IMR-90 (cell line): ENCODE measurements at regions not wholly inside any gene's neighbourhood (a gene's known extent, or its start where the extent isn't known, plus 50 kb on each side); places are given as distances from the start of the nearest gene placed in this dataset.

Source experiments
- ATAC-seq: fragments of 200-7000 bp; cut with Tn5 transposase; 2 replicates; pipeline ENCODE4 v1.9.1; 2020; ENCODE audit warnings: low read depth, mild to moderate bottlenecking, moderate library complexity
- BruUV-seq: library from RNA; stranded (reverse); fragments of 400-500 nt; replicated peaks from 2 replicates; lab custom pipeline; 2021; lab: Mats Ljungman, UMichigan
- CTCF ChIA-PET: fragments of 300-600 bp; formaldehyde crosslinking; extraction: SDS; loops from one replicate; lab custom pipeline; 2021; ENCODE audit warnings: antibody characterized with exemption; lab: Yijun Ruan, JAX
- POLR2A ChIA-PET: fragments of 300-600 bp; sonication (Branson Sonifier 250); formaldehyde crosslinking; loops from one replicate; lab custom pipeline; 2022; ENCODE audit warnings: antibody characterized with exemption; ENCODE audit not compliant: unreplicated experiment; lab: Charles Lee
- DNase-seq: peaks from one replicate; pipeline ENCODE4 v3.0.0; 2013
- H2AFZ ChIP-seq: replicated peaks from 2 replicates; pipeline ENCODE3; 2013; ENCODE audit warnings: low read length, mild to moderate bottlenecking; ENCODE audit not compliant: poor library complexity
- H2AK5ac ChIP-seq: 2 replicates; pipeline ENCODE4 v1.6.1; 2013; ENCODE audit warnings: low read depth, low read length, inconsistent platforms
- H2AK9ac ChIP-seq: replicated peaks from 2 replicates; pipeline ENCODE3; 2013; ENCODE audit warnings: mild to moderate bottlenecking, low read depth, low read length, moderate library complexity; ENCODE audit not compliant: poor library complexity
- H2BK120ac ChIP-seq: 2 replicates; pipeline ENCODE4 v1.6.1; 2013; ENCODE audit warnings: low read depth, low read length, inconsistent platforms
- H2BK15ac ChIP-seq: 3 replicates; pipeline ENCODE4 v1.6.1; 2013; ENCODE audit warnings: low read depth, low read length, inconsistent platforms
- H2BK20ac ChIP-seq: 2 replicates; pipeline ENCODE4 v1.6.1; 2013; ENCODE audit warnings: low read depth, mild to moderate bottlenecking, inconsistent platforms, low read length, moderate library complexity
- H2BK5ac ChIP-seq: 2 replicates; pipeline ENCODE4 v1.6.1; 2013; ENCODE audit warnings: mild to moderate bottlenecking, low read depth, low read length, inconsistent platforms; ENCODE audit not compliant: poor library complexity, severe bottlenecking
- H3K14ac ChIP-seq: replicated peaks from 2 replicates; pipeline ENCODE4 v1.6.1; 2013; ENCODE audit warnings: low read depth, low read length, inconsistent platforms
- H3K18ac ChIP-seq: 2 replicates; pipeline ENCODE4 v1.6.1; 2013; ENCODE audit warnings: low read depth, low read length, control low read depth
- H3K23ac ChIP-seq: 2 replicates; pipeline ENCODE4 v1.6.1; 2013; ENCODE audit warnings: low read depth, low read length, inconsistent platforms
- H3K27ac ChIP-seq: 2 replicates; pipeline ENCODE4 v1.5.1; 2013; ENCODE audit warnings: mild to moderate bottlenecking, control low read depth, low read length; ENCODE audit not compliant: insufficient read depth
- H3K27me3 ChIP-seq: 2 replicates; pipeline ENCODE4 v1.6.1; 2013; ENCODE audit warnings: low read length; ENCODE audit not compliant: control insufficient read depth, insufficient read depth
- H3K36me3 ChIP-seq: 2 replicates; pipeline ENCODE4 v1.6.1; 2013; ENCODE audit warnings: low read length, mixed read lengths; ENCODE audit not compliant: control insufficient read depth, insufficient read depth
- H3K4ac ChIP-seq: 2 replicates; pipeline ENCODE4 v1.6.1; 2013; ENCODE audit warnings: low read depth, low read length, inconsistent platforms
- H3K4me1 ChIP-seq: 2 replicates; pipeline ENCODE4 v1.6.1; 2013; ENCODE audit warnings: low read length, mixed read lengths; ENCODE audit not compliant: control insufficient read depth, insufficient read depth
- H3K4me2 ChIP-seq: 2 replicates; pipeline ENCODE4 v1.6.1; 2013; ENCODE audit warnings: low read depth, mild to moderate bottlenecking, control low read depth, low read length, moderate library complexity
- H3K4me3 ChIP-seq: 2 replicates; pipeline ENCODE4 v1.5.1; 2013; ENCODE audit warnings: low read depth, mild to moderate bottlenecking, control low read depth, low read length, moderate library complexity; ENCODE audit not compliant: insufficient read depth
- H3K56ac ChIP-seq: 2 replicates; pipeline ENCODE4 v1.6.1; 2013; ENCODE audit warnings: low read length, inconsistent platforms; ENCODE audit not compliant: insufficient read depth; ENCODE audit errors: extremely low read depth
- H3K79me1 ChIP-seq, 2 experiments: 2 replicates each; pipeline ENCODE4 v1.6.1; 2013; ENCODE audit warnings: low read length in 2 of 2, inconsistent platforms in 1 of 2, low read depth in 1 of 2
- H3K9ac ChIP-seq: 2 replicates; pipeline ENCODE4 v1.6.1; 2013; ENCODE audit warnings: low read depth, low read length, control low read depth
- H3K9me1 ChIP-seq: 2 replicates; pipeline ENCODE4 v1.6.1; 2013; ENCODE audit warnings: low read length, inconsistent platforms; ENCODE audit not compliant: insufficient read depth
- H3K9me3 ChIP-seq: 2 replicates; pipeline ENCODE4 v1.6.1; 2013; ENCODE audit warnings: low read length; ENCODE audit not compliant: control insufficient read depth, insufficient read depth
- H4K20me1 ChIP-seq: 2 replicates; pipeline ENCODE4 v1.6.1; 2013; ENCODE audit warnings: low read length, inconsistent platforms; ENCODE audit not compliant: insufficient read depth
- H4K5ac ChIP-seq: 2 replicates; pipeline ENCODE4 v1.6.1; 2013; ENCODE audit warnings: mild to moderate bottlenecking, low read depth, low read length, control low read depth
- H4K8ac ChIP-seq, 2 experiments: 2 replicates each; pipeline ENCODE4 v1.6.1; 2013; ENCODE audit warnings: low read depth in 2 of 2, low read length in 2 of 2, control low read depth in 1 of 2, inconsistent platforms in 1 of 2
- H4K91ac ChIP-seq: 2 replicates; pipeline ENCODE4 v1.6.1; 2013; ENCODE audit warnings: low read depth, low read length, inconsistent platforms; ENCODE audit not compliant: insufficient read depth
- BHLHE40 ChIP-seq: fragments of 150-350 bp; IDR thresholded peaks from 2 replicates; pipeline ENCODE4 v1.6.1; 2016; ENCODE audit warnings: mild to moderate bottlenecking, low read depth, low read length
- CEBPB ChIP-seq: IDR thresholded peaks from 2 replicates; pipeline ENCODE4 v1.6.1; 2012; ENCODE audit warnings: low read depth, low read length, improper control_type of control experiment
- CHD1 ChIP-seq: IDR thresholded peaks from 2 replicates; pipeline ENCODE4 v1.6.1; 2012; ENCODE audit warnings: low read depth, low read length, improper control_type of control experiment
- ELK1 ChIP-seq: fragments of 150-350 bp; IDR thresholded peaks from 2 replicates; pipeline ENCODE4 v1.6.1; 2016; ENCODE audit warnings: low read depth, mild to moderate bottlenecking, low read length, moderate library complexity, borderline replicate concordance
- FOS ChIP-seq: fragments of 150-350 bp; IDR thresholded peaks from 2 replicates; pipeline ENCODE4 v1.6.1; 2016; ENCODE audit warnings: low read depth, low read length
- MAFK ChIP-seq: IDR thresholded peaks from 2 replicates; pipeline ENCODE4 v1.6.1; 2012; ENCODE audit warnings: low read depth, low read length, improper control_type of control experiment
- MXI1 ChIP-seq: IDR thresholded peaks from 2 replicates; pipeline ENCODE4 v1.6.1; 2012; ENCODE audit warnings: low read depth, mild to moderate bottlenecking, low read length, moderate library complexity, borderline replicate concordance
- NFE2L2 ChIP-seq: fragments of 150-350 bp; IDR thresholded peaks from 2 replicates; pipeline ENCODE4 v1.6.1; 2016; ENCODE audit warnings: low read depth, mild to moderate bottlenecking, low read length
- RAD21 ChIP-seq: IDR thresholded peaks from 2 replicates; pipeline ENCODE4 v1.6.1; 2012; ENCODE audit warnings: low read length, improper control_type of control experiment
- RCOR1 ChIP-seq: IDR thresholded peaks from 2 replicates; pipeline ENCODE4 v1.6.1; 2012; ENCODE audit warnings: mild to moderate bottlenecking, low read length, improper control_type of control experiment; ENCODE audit not compliant: insufficient replicate concordance
- RFX5 ChIP-seq: IDR thresholded peaks from 2 replicates; pipeline ENCODE4 v1.8.0; 2012; ENCODE audit warnings: low read depth, mild to moderate bottlenecking, low read length, moderate library complexity
- WGBS, 2 experiments: methylation state at CpG; one replicate each; pipeline versions ENCODE4 v1.1.5 to v1.1.7; 2013; ENCODE audit warnings: missing lambda C conversion rate in 2 of 2; ENCODE audit not compliant: insufficient read length in 1 of 2; ENCODE audit errors: extremely low coverage in 2 of 2; 5-methylcytosine and 5-hydroxymethylcytosine counted together
- dilution Hi-C: fragments of 300-500 bp; cut with HindIII; formaldehyde crosslinking; loops from one replicate; pipeline ENCODE4 v1.14.3; 2018; ENCODE audit warnings: low sequenced_read_pairs; ENCODE audit not compliant: unreplicated experiment
- in situ Hi-C: fragments of 300-500 bp; cut with MboI; formaldehyde crosslinking; loops from 3 replicates; pipeline ENCODE4 v1.14.3; 2019; ENCODE audit warnings: low sequenced_read_pairs, inconsistent platforms, mixed read lengths
- intact Hi-C: fragments of 100-400 bp; cut with micrococcal nuclease; formaldehyde crosslinking; loops from 2 replicates; pipeline ENCODE4 v1.10.0; 2022

DNA sequence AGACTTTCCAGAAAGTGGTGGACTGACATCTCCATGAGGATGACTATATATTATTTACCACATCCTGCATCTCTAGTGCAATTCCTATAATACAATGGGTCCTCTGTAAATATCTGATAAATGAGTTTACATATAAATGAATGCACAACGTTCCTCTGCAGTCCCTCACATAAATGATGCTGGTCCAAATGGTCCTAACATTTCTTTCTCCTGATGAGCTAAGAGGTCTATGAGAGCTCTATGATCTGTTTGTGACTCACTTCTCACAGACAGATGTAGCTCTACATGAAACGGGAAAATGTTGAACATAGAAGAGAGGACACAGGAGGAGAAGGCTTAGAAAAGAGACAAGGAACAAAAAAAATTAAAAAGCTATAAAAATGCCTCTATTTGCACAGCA, 201.2 kb upstream of the PIK3C3 start:
- Histone ChIP-seq H2AFZ (no peak overlapping the region), H2AK5ac (no peak overlapping the region), H3K4me3 (no peak overlapping the region), H3K27me3 (no peaks in the 10 kb centered on the region), H3K4ac (no peak overlapping the region), H3K36me3 (no peaks in the 10 kb centered on the region), H2BK15ac (no peak overlapping the region), H2BK5ac (no peak overlapping the region), H3K79me1 (no peaks in the 10 kb centered on the region), H3K9me3 (no peaks in the 10 kb centered on the region), H3K9me1 (no peaks in the 10 kb centered on the region), H3K27ac (no peak overlapping the region), H4K5ac (no peak overlapping the region), H4K91ac (no peak overlapping the region), H3K9ac (no peak overlapping the region), H4K8ac (no peak overlapping the region), H2BK20ac (no peak overlapping the region), H3K23ac (no peak overlapping the region), H3K18ac (no peak overlapping the region), H3K4me1 (no peaks in the 10 kb centered on the region), H2BK120ac (no peak overlapping the region), H2AK9ac (no peak overlapping the region), H3K4me2 (no peak overlapping the region), H3K14ac (no peak overlapping the region), H3K56ac (no peak overlapping the region), H4K20me1 (no peaks in the 10 kb centered on the region)
- no TSS peak for BruUV-seq
- intact Hi-C loops (no loop called here), in situ Hi-C loops (no loop called here), dilution Hi-C loops (no loop called here)
- peak; percentile 24 for DNase-seq
- POLR2A ChIA-PET, result no interaction called here
- TF ChIP-seq CHD1, result no peak
- no peak for TF ChIP-seq BHLHE40
- TF ChIP-seq RAD21, result no peak
- TF ChIP-seq NFE2L2, result no peak
- TF ChIP-seq ELK1, result no peak
- no peak for TF ChIP-seq MAFK
- TF ChIP-seq CEBPB, result no peak
- TF ChIP-seq RFX5, result no peak
- TF ChIP-seq RCOR1, result no peak
- TF ChIP-seq MXI1, result no peak
- TF ChIP-seq FOS, result no peak
- WGBS, 2 experiments, result no CpG with 5 or more reads among the region's 2 CpGs
- no peak for ATAC-seq
- CTCF ChIA-PET, result no interaction called here
